AG04449 (cell line): ENCODE measurements at regions not wholly inside any gene's neighbourhood (a gene's known extent, or its start where the extent isn't known, plus 50 kb on each side); places are given as distances from the start of the nearest gene placed in this dataset.
"Not testable (repeated sequence)": the region's sequence is repeated elsewhere in the genome, so short reads cannot be mapped to it uniquely, and the experiment has no call there.

Experiments used
- CTCF ChIA-PET: fragments of 350-600 bp; formaldehyde crosslinking; extraction: SDS; loops from one replicate; lab custom pipeline; 2021; ENCODE audit warnings: antibody characterized with exemption; lab: Yijun Ruan, JAX
- POLR2A ChIA-PET: fragments of 400-600, 350-600 bp; formaldehyde crosslinking; extraction: SDS; loops from one replicate; lab custom pipeline; 2020; ENCODE audit warnings: antibody characterized with exemption, inconsistent platforms; lab: Yijun Ruan, JAX
- DNase-seq: peaks from one replicate; pipeline ENCODE4 v3.0.0-alpha.2; 2010; ENCODE audit warnings: low read depth, low spot score
- H3K4me3 ChIP-seq: 2 replicates; pipeline ENCODE4 v1.5.1; 2011; ENCODE audit warnings: low read depth, mild to moderate bottlenecking, control low read depth, low read length
- TF ChIP-seq, protein P1 (sequence below): IDR thresholded peaks from one replicate; pipeline ENCODE4 v1.5.1; 2011; ENCODE audit warnings: mild to moderate bottlenecking, moderate library complexity, low read length, control low read depth, inconsistent platforms; ENCODE audit not compliant: insufficient read depth; ENCODE audit errors: missing control alignments

DNA sequence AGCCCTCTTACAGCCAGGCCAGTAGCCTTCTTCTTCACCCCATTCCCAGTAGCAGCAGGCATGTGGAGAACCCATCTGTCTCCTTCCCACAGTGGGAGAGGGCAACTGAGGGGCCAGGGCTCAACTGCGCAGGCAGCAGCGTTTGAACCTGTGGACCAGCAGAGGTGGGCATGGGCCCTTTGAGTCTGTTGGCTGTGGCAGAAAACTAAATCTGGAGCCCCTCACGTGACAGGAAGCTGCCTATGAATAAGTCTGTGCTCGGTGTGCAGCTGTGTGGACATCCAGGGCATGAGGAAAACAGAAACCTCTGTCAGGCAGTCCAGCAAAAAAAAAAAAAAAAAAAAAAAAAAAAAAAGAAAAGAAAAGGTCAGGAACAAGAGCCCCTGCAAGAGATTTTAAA is 189.2 kb upstream of the NR3C1 start:
- ChIA-PET CTCF (no interaction called here), POLR2A (no interaction called here)
- no peak for DNase-seq

DNA sequence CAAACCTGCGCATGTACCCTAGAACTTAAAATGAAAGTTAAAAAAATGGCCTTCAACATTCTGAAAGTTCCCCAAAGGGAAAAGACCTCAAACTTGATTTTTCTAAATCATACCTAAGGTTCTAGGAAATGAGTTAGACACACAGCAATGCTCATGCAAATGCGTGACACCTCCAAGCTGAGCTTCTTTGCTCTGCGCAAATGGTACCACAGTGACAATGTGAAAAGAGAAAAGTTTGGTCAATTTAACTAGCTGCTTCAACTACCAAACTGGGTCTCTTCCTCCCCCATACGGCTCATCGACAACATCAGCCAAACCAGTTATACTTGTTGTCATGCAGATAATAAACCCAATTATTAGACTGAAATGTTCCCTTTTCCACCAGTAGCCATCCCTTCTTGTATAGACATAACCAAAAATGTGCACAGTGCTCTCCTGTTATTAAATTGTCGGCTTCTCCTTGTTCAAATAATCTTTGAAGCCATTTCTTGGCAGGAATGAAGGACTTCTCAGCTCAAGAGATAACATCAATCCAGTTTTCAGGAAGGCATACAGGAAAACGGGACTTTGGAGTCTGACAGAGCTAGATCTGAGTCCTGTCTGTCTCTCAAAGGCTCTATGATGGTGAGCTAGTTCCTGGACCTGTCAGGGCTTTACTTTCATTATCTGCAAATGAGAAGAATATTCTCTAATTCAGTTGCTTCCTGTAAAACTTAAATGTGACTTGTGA is 185.6 kb upstream of the NR3C1 start:
- no peak for DNase-seq
- H3K4me3 ChIP-seq, result no peak overlapping the region
- ChIA-PET CTCF (interaction anchor here (1.0 to 1.2 kb wide), 2 partner anchors 96 to 236 kb away, joined by 3 to 4 read pairs; no protein-coding TSS in a partner anchor), POLR2A (no interaction called here)
- TF ChIP-seq, protein P1, sequence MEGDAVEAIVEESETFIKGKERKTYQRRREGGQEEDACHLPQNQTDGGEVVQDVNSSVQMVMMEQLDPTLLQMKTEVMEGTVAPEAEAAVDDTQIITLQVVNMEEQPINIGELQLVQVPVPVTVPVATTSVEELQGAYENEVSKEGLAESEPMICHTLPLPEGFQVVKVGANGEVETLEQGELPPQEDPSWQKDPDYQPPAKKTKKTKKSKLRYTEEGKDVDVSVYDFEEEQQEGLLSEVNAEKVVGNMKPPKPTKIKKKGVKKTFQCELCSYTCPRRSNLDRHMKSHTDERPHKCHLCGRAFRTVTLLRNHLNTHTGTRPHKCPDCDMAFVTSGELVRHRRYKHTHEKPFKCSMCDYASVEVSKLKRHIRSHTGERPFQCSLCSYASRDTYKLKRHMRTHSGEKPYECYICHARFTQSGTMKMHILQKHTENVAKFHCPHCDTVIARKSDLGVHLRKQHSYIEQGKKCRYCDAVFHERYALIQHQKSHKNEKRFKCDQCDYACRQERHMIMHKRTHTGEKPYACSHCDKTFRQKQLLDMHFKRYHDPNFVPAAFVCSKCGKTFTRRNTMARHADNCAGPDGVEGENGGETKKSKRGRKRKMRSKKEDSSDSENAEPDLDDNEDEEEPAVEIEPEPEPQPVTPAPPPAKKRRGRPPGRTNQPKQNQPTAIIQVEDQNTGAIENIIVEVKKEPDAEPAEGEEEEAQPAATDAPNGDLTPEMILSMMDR, result no peak

More for the DNA sequence above, 189.2 kb upstream of the NR3C1 start:
- no peak overlapping the region for H3K4me3 ChIP-seq
- TF ChIP-seq, protein P1, result no peak

DNA sequence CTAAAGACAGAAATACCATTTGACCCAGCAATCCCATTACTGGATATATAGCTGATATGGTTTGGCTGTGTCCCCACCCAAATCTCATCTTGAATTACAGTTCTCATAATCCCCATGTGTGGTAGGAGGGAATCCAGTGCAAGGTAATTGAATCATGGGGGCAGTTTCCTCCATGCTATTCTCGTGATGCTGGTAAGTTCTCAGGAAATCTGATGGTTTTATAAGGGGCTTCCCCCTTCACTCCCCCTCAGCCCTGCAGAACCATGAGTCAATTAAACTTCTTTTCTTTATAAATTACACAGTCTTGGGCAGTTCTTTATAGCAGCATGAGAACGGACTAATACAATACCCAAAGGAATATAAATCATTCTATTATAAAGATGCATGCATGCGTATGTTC is 184.6 kb upstream of the NR3C1 start:
- CTCF ChIA-PET, result not testable (repeated sequence)

DNA sequence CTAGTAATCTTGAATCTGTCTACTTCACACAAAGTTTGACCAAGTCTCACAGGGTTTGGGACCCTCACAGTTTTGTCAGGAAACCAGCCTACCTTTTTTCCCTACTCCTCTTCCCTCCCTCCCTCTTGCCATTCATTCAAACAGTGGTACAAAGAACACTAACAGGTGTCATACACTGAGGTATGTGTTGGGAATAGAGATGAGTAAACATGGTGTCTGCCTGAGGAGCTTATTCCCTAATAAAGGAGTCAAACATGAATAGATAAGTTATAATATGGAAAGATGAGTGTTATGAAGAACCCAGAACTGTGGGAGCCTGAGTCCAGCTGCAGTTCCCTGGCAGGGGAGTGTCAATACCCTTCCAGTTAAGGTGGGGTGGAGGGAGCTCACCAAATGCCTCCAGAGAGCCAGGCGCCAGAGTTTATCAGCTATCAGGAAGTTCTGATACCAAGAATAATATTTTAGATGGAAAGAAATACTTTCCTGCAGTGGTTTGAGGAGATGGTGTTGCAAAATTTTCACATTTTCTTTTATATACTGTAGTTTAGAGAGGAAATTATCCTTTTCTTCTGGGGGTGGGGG is 183.4 kb upstream of the NR3C1 start:
- POLR2A ChIA-PET, result no interaction called here
- H3K4me3 ChIP-seq, result no peak overlapping the region
- DNase-seq, result no peak
- TF ChIP-seq, protein P1, result no peak
- CTCF ChIA-PET, result interaction anchor here (1.1 to 1.4 kb wide), 2 partner anchors 9 to 174 kb away, joined by 3 read pairs; no protein-coding TSS in a partner anchor

More for the DNA sequence above, 184.6 kb upstream of the NR3C1 start:
- POLR2A ChIA-PET, H3K4me3 ChIP-seq, DNase-seq: not testable (repeated sequence)

DNA sequence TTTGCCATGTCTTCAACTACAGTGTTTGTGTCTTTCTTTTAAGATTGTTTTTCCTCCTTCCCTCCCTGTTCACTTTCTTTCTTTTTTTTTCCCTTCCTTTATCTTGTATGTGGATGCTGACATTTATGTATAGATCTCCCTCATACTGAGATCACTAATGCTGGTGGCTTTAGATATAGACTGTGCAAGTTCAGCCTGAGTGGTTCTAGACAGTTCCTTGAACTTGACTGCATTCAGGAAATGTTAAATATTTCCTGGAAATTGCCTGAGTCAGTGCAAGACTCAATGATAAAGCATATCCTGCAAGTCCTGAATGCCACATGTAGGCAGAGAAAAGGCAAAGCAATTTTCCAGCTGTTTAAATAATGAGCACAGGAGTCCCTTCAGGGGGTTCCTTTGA is 182.5 kb upstream of the NR3C1 start:
- no peak for DNase-seq
- TF ChIP-seq, protein P1, result no peak
- POLR2A ChIA-PET, result no interaction called here
- no peak overlapping the region for H3K4me3 ChIP-seq
- CTCF ChIA-PET, result interaction anchor here (1.1 to 1.4 kb wide), 2 partner anchors 8 to 173 kb away, joined by 3 read pairs; no protein-coding TSS in a partner anchor

DNA sequence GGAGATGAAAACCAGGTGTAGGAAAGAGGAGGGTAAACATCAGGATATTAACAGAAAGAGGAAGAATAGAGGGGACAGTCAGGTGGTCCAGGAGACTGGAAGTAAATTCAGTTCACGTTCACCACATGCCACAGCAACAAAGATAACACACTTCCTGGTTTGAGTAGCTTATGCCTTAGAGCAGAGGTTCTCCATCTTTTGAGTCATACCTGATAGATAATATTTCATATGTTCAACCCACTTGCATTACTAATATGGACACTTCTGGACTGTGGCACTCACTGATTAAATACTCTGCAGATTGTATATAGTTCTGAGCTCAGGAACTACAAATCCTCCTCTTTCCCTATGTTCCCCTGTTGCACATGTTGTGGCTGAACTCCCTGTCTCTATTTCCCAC is 179.9 kb upstream of the NR3C1 start:
- H3K4me3 ChIP-seq, result no peak overlapping the region
- DNase-seq, result no peak
- POLR2A ChIA-PET, result no interaction called here
- TF ChIP-seq, protein P1, result no peak
- CTCF ChIA-PET, result no interaction called here

DNA sequence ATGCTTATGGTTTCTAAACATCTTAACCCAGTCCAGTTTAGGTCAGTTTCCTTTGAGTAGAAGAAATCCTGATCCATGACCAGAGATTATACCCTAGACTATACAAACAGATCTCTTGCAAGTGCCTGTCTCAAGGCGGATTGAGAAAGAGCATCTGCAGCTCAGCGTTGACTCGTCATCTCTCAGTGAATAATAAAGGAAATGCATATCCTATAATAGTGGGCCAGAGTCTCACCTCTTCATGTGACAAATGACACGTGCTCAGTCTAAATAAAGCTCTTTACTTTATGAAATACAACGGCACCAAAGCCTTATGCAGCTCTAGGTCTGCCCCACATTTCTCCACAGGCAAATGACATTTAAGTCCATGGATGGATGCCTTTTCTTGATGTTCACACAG is 179.4 kb upstream of the NR3C1 start:
- ChIA-PET POLR2A (no interaction called here), CTCF (interaction anchor here (1.3 kb wide), 1 partner anchor 10 kb away, joined by 4 read pairs; no protein-coding TSS in a partner anchor)
- DNase-seq, result no peak
- no peak overlapping the region for H3K4me3 ChIP-seq
- TF ChIP-seq, protein P1, result no peak
